ENCODE measurements at regions not wholly inside any gene's neighbourhood (a gene's known extent, or its start where the extent isn't known, plus 50 kb on each side); places are given as distances from the start of the nearest gene placed in this dataset.
"Not testable (repeated sequence)": the region's sequence is repeated elsewhere in the genome, so short reads cannot be mapped to it uniquely, and the experiment has no call there.

DNA sequence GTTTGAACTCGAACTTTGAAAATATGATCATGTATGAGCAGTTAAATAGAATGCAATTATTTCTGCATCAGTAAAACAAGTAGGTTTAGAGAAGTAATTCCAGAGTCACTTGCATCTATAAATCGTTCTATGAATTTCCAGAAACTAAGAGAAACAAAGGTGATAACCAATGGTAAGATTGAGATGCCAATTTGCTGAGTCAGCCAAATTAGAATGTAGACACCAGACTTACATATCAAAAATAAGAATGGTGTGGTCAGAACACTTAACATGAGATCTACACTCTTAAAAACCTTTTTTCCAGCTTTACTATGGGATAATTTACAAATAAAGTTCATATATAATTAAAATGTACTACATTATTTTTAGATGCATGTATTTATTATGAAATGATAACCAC lies 1435.9 kb downstream of the OTOL1 start:
- ATAC-seq: no peak

DNA sequence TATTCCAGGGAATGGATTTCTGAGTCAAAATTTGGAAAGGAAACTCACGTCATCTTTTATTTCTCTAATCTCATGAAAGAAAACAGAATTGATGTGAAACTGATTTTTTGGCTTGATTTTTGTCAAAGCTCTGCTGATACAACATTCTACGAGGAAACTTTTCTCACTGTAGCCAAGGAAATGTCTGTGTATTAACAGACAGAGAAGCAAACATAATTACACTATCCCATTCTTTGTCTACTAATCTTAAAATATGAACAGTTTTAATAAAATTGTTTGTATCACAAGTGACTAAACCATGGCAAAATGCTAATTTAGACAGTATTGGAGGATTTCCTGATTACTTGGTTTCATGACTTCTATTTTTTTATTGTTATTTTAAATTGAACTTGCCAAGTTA lies 1437.0 kb downstream of the OTOL1 start:
- ATAC-seq: no peak

DNA sequence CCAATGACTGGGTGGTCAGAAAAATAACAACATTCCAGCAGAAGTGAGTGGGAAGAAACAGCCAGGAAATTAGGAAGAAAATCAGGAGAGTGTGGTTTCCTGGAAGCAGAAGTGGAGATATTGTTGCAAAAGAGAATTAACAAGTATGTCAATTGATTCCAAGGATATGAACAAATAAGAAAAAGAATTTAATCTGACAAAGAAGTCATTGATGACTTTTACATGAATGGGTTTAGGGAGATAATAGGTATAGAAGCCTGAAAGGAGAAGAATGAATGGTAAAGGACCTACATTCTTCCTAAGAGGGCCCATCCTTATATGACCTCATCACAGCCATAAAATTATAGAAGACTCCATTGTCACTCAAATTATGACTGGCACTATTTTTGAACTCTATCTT lies 1440.1 kb downstream of the OTOL1 start:
- ATAC-seq: no peak

DNA sequence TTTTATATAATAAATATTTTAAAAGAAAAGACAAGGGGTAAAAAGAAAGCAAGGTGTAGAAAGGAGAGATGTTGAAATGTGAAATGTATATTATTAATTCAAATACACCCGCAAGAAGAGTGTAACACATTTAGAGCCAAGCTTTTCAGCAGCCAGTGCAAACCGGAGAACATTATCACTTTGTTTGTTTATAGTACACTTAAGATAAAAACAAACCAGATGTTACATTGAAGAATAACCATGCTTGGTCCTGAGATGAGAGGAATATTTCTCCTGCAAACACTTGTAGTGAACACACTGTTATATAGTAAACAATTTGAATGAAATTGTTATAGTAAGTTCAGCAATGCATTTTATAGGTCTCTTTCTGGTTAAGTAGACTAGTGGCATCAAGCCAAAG lies 1441.5 kb downstream of the OTOL1 start:
- no peak for ATAC-seq

DNA sequence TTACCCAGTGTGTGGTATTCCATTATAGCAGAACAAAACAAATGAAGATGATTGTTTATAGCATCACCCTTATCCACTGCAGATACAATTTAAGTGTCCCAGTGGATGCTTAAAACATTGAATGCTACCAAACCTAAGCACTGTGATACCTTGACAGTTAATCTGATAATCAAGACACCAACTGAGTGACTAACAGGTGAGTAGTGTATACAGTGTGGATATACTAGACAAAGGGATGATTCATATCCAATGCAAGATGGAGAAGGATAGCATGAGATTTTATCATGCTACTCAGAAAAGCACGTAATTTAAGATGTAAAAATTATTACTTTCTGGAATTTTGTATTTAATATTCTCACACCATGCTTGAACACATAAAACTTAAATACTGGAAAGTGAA lies 1449.0 kb downstream of the OTOL1 start:
- ATAC-seq: no peak

DNA sequence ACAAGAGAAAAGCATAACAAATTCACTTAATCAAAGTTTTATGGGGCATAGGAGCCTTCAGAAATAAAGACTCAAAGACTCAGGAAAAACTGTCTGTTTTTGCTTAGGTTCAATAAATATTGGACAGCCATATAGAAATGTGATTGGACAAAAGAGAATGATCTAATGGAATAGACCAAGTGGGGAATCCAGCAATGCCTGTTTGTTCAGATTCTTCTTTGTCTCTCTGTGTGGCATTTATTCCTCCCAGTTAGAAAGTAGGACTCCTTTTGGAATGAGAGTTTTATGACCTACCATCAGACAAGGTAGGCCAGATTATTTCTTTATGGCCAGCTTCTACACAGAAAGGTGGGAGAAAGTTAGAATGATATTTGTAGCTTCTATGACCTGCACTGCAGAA lies 1460.1 kb downstream of the OTOL1 start:
- no peak for ATAC-seq

DNA sequence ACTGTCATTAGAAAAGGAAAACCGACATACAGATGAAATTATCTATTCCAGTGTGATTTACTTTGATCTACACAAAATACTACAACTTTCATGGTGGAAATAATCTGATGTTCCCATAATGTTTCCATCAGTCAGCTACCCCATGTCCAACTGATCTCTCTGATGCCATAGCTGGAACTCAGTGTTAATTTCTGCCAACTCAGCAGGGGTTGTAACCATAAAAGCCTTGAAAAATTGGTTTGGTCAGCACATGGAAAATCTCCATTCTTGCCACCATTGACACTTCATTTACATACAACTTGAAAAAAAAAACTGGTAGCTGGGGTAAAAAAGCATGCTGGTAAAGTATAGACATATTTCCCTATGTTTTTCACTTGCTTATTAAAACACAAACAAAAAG lies 1463.7 kb downstream of the OTOL1 start:
- ATAC-seq: no peak

DNA sequence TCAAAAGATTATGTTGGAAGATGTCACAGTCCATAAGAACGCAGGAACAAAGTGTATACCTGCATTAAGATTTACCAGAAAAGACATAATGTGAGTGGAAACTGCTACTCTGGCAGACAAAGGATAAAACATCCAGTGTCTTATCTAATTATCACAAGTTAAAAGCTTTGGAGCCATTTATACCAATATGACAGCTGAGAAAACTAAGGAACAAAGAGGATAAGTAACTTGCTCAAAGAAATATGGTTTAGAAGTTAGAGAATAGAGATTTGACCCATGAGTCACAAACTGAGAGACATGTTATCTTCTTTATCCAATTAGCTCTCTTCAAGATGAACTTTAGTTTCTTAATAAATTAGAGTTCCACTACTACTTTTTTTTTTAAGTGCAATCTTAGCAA lies 1473.7 kb downstream of the OTOL1 start:
- ATAC-seq: no peak

DNA sequence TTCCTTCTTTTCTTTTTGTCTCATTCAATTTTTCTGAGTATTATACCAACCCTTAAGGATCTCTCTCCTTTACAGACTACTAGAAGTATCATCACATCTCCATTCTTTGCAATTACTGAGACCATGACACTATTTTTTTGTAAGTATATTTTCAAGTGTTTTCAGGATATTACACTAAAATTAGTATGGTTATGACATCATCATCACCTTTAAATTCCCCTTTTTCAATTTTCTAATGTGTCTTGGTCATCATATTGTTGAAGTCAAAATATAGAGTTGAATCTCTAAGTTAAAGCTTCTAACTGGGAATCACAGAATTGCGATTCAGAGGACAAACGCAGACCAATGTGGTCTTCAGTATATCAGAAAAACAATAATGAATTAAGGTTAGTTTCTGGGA lies 1475.1 kb downstream of the OTOL1 start:
- ATAC-seq: no peak

DNA sequence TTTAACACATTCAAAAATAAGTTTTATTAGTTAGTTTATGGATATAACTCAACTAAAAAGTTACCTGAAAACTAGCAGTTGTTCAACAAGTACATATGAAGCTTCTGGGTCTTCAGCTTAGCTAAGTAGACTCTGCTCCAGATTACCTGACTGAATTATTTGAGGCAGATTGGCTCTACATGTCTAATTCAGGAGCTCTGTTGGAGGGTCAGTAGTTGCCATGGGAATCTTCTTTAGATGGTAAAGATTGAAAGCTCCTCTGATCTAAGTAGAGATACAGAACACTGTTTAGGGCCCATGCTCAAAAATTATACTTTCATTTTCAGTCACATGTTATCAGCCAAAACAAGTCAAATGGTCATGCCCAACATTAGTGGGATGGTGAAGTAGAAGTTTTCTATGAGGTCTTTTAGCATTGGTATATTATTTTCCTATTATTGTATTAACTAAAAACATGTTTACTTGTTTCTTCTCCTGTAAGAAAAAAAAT lies 1476.9 kb downstream of the OTOL1 start:
- no peak for ATAC-seq

DNA sequence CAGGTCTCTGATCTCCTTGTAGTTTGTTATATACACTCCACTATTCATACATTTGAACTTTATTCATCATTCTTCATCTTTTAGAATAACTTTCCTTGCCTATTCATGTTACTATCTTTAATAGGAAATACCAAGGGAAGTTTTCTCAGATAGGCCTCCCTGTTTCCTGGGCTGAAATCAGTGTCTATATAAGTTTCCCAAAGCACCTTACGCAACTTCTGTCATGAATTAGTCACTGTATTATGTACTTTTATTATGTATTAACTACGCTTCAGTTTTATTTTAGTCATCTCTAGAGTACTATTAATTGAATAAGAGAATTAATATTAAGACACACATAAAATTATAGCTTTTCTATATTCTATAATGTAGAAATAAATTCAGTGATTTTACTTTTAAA lies 1481.5 kb downstream of the OTOL1 start:
- ATAC-seq: no peak

DNA sequence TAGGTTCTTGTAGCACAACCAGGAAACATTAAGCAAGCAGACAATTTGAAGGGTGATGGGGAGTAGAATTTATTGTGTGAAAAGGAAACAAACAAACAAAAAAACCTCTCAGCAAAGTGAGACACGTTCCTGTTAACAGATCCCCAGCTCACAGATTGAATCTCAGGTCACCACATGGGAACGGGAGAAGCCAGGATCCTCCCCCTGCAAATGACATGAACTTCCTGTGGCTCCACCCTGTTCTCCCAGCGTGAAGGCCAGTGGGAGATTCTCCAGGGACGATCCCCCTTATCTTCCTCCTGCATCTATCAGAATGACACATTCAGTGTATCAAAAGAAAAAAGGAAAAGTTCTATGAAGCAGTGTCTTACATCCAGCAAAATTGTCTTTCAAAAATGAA lies 1488.1 kb downstream of the OTOL1 start:
- ATAC-seq: no peak

DNA sequence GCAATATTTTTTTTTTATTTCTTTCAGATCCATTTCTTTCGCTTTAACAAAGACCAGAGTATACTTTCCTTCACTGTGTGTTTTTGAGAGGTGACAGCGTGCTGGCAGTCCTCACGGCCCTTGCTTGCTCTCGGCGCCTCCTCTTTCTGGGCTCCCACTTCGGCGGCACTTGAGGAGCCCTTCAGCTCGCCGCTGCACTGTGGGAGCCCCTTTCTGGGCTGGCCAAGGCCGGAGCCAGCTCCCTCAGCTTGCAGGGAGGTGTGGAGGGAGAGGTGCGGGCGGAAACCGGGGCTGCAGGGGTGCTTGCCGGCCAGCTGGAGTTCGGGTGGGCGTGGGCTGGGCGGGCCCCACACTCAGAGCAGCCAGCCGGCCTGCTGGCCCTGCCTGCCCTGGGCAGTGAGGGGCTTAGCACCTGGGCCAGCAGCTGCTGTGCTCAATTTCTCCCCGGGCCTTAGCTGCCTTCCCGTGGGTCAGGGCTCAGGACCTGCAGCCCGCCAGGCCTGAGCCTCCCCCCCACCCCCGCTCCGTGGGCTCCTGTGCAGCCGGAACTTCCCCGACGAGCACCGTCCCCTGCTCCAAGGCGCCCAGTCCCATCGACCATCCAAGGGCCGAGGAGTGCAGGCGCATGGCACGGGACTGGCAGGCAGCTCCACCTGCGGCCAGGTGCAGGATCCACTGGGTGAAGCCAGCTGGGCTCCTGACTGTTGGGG lies 1490.6 kb downstream of the OTOL1 start:
- ATAC-seq: not testable (repeated sequence)

DNA sequence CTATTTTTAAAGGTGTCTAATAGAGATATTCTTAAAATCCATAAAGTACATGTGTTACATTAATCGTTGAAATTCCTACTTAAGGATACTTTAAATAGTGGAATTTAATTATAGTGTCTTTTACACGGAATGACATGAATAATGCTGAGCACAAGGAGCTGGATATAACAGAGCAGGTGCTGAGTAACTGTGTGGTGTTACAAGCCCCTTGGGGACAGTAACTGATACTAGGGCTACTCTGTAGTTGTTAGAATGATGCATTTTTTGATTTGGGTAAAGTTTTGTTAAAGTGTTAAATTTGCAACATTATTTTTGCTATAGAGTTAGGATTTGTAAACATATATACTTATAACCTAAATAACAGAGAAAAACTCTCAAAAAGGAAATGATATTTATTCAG lies 1496.1 kb downstream of the OTOL1 start:
- ATAC-seq: no peak

DNA sequence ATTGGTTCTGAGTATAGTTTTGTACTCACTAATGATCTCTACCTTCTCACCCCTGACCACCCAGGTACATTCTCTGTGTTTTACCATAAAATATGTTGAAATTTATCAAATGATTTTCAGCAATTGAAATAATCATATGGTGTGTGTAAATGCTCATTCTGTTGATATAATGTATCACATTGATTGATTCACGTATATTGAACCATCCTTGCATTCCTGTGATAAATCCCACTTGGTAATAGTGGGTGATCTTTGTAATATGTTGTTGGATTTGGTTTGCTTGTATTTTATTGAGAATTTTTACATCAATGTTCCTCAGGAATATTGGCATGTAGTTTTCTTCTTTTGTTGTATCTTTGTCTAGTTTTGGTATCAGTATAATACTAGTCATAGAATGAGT lies 1497.6 kb downstream of the OTOL1 start:
- ATAC-seq: no peak

DNA sequence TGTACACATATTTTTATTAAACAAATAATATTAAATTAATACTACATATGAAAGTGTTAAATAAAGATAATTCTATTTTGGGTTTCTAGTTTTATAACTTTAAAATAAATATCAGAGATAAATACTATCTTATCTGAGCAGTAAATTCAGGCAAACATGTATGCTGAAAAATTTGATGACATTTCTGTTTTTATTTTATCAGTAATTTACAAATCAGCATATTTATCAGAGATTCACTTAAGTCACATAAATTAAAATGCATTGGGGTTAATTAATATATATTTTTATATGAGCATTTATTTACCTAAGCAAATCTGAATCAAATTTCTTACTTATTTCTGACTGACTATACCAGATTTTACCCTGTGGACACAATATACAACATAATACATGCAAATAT lies 1499.8 kb downstream of the OTOL1 start:
- no peak for ATAC-seq

DNA sequence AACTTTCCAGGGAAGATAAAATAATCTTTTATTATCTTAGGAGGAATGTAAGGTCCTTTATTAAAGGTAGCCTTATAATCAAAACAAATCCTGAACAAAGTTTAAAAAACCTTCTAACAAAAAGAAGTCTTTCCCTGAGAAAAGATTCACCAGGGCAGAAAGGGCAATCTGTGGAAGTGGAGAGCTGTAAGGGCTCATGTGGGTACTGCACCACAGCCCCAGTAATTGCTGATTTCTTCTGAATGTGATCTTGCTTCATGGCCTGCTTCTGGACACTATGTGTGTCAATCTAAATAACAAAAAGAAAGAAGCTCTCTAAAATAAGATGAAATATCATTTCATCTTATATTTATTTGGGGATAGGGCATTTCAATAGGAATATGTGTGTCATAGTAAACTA lies 1501.6 kb downstream of the OTOL1 start:
- ATAC-seq: no peak

DNA sequence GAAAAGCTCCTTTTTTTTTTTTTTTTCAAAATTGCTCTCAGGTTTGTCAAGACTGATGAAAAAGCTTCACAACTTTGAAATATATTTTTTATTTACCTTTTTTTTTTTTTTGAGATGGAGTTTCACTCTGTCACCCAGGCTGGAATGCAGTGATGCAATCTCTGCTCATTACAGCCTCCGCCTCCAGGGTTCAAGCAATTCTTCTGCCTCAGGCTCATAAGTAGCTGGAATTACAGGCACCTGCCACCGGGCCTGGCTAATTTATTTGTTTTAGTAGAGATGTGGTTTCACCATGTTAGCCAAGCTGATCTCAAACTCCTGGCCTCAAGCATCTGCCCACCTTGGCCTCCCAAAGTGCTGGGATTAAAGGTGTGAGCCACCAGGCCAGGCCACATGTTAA lies 1515.0 kb downstream of the OTOL1 start:
- no peak for ATAC-seq

DNA sequence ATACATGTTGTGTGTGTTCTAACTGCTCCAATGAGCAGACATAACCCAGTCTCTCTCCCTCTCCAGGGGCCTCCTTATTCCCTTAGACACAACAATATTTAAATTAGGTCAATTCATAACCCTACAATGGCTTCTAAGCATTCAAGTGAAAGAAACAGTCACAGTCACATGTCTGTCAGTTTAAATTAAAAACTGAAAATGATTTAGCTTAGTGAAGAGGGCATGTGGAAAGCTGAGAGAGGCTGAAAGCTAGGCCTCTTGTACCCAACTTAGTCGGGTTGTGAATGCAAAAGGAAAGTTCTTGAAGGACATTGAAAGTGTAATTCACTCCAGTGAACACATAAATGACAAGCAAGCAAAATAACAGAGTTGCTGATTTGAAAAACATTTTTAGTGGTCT lies 1519.6 kb downstream of the OTOL1 start:
- no peak for ATAC-seq

DNA sequence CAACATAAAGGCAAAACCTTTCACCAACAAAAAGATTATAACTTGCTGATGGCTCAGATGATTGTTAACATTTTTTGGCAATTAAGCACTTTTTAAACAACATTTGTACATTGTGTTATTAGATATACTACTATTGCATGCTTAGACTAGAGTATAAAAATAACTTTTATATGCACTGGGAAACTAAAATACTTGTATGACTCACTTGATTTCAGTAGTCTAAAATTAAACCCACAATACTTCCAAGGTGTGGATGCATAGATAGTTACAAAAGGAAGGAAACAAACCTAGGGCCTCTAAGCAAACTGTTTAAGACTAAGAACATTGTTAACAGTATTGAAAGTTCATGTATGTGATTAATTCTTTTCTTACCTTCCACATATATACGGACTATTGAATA lies 1521.5 kb downstream of the OTOL1 start:
- ATAC-seq: no peak

DNA sequence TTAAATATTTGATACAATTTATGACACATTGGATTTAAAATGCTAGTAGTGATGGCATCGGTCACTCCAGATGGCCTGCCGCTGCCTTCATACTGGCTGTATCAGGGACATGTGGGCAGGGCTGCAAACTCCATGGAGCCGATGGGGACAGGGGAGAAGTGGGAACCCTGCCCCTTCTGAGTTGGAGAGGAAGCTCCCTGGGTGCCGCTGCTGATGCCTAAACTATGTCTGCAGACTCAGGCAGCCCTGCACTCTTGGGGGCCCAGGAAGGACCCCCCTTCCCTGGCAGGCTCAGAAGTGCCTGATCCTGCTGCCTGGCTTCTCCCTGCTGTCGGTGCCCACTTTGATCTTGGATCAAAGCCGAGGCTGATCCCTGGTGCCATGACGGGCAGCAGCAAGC lies 1522.1 kb downstream of the OTOL1 start:
- ATAC-seq: no peak

DNA sequence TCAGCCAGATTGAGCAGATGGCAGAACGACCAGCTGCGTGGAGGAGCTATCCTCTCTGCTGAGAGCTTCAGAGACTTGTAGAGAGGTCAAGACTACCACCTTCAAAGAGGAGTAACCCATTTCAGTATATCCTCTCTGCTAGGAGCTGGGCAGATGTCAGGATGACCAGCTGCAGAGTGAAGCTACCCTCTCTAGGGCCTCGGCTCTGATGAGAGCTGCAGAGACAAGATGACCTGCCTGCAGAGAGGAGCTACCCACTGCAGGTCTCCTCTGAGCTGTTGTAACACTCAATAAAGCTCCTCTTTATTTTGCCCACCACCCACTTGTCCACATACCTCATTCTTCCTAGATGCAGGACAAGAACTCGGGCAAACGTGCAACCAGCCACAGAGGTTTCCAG lies 1522.7 kb downstream of the OTOL1 start:
- ATAC-seq: no peak

DNA sequence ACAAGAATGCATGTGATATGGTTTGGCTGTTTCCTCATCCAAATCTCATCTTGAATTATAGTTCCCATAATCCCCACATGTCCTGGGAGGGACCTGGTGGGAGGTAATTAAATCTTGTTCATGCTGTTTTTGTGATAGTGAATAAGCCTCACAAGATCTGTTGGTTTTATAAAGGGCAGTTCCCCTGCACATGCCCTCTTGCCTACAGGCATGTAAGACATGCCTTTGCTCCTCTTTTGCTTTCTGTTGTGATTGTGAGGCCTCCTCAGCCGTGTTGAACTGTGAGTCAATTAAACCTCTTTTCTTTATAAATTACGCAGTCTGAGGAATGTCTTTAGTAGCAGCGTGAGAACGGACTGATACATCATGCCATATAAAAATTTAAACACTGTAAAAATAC lies 1537.0 kb downstream of the OTOL1 start:
- ATAC-seq: no peak

DNA sequence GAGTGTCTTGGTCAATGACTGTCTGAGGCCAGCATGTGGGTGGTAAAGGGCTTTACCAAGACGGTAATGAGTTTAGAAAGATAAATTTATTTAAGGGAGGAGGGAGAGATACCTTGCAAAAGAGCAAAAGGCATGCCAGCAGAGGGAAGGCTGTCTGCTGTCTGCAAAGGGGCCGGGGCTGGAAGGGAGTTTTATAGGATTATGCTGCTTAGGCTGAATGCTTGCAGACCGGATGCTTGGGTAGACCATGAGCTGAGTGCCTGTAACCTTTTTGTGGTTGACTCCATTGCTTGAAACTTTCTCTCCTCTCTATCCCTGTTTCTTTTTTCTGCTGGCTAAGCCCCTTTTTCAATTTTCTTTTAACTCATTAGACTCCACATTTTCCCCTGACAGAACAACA lies 1543.0 kb downstream of the OTOL1 start:
- ATAC-seq: no peak

DNA sequence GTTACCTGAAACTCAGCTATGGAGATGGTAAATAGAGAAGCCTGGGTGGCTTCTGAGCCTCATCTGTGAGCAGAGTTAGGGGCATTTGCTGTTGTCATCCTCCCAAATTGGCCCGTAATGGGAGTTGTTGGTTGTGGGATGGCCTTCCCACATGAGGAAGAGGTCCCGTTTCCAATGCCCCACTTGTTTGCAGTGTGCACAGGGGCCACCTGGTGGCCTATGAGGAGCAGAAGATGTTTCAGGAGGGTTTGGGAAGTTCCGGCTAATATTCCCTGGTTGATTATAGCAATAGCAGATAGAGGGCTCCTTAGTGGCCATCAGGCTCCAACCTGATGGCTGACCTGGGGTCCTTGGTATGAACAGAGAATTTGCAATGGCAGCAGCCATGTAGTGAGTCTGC lies 1546.5 kb downstream of the OTOL1 start:
- no peak for ATAC-seq
